Activated naive CD8-positive, alpha-beta T cell treated with anti-CD3 and anti-CD28 coated beads, Interleukin-2, amount 50 U/mL, for 16 hours (primary cell): ENCODE measurements at regions not wholly inside any gene's neighbourhood (a gene's known extent, or its start where the extent isn't known, plus 50 kb on each side); places are given as distances from the start of the nearest gene placed in this dataset.
"Not testable (repeated sequence)": the region's sequence is repeated elsewhere in the genome, so short reads cannot be mapped to it uniquely, and the experiment has no call there.

Experiments
- DNase-seq: peaks from one replicate; pipeline ENCODE4 v3.0.0-alpha.2; 2020; ENCODE audit warnings: low read depth, low spot score

- DNase-seq = no peak
Observed at GRCh38 chr6:103925317-103925716, 934.4 kb downstream of the HACE1 start.

- DNase-seq = no peak
Observed at GRCh38 chr6:103910018-103910417, 949.7 kb downstream of the HACE1 start.

GRCh38 chr6:103908898-103909297, 950.8 kb downstream of the HACE1 start:
- no peak for DNase-seq

GRCh38 chr6:103895136-103895535, 964.6 kb downstream of the HACE1 start:
- DNase-seq = no peak

- no peak for DNase-seq
Observed at GRCh38 chr6:103893141-103893581, 966.6 kb downstream of the HACE1 start.

- DNase-seq = no peak
Observed at GRCh38 chr6:103886951-103887350, 972.8 kb downstream of the HACE1 start.

- DNase-seq = no peak
Observed at GRCh38 chr6:103885446-103885845, 974.3 kb downstream of the HACE1 start.

GRCh38 chr6:103879800-103880199, 979.9 kb downstream of the HACE1 start:
- no peak for DNase-seq

- no peak for DNase-seq
Observed at GRCh38 chr6:103875221-103875620, 984.5 kb downstream of the HACE1 start.

- DNase-seq = no peak
Observed at GRCh38 chr6:103874575-103874974, 985.1 kb downstream of the HACE1 start.

GRCh38 chr6:103872678-103873077, 987.0 kb downstream of the HACE1 start:
- DNase-seq = no peak

GRCh38 chr6:103872233-103872632, 987.5 kb downstream of the HACE1 start:
- DNase-seq = no peak

- no peak for DNase-seq
Observed at GRCh38 chr6:103870970-103871369, 988.7 kb downstream of the HACE1 start.

- DNase-seq = no peak
Observed at GRCh38 chr6:103862297-103862696, 997.4 kb downstream of the HACE1 start.

GRCh38 chr6:103858003-103858402, 1001.7 kb downstream of the HACE1 start:
- no peak for DNase-seq

- DNase-seq = no peak
Observed at GRCh38 chr6:103855750-103856149, 1004.0 kb downstream of the HACE1 start.

GRCh38 chr6:103854059-103854458, 1005.7 kb downstream of the HACE1 start:
- no peak for DNase-seq

- DNase-seq = no peak
Observed at GRCh38 chr6:103838457-103838856, 1021.3 kb downstream of the HACE1 start.

GRCh38 chr6:103826209-103826608, 1033.5 kb downstream of the HACE1 start:
- DNase-seq = no peak

GRCh38 chr6:103820148-103820547, 1039.6 kb downstream of the HACE1 start:
- DNase-seq = no peak

- no peak for DNase-seq
Observed at GRCh38 chr6:103819509-103819908, 1040.2 kb downstream of the HACE1 start.

GRCh38 chr6:103812970-103813369, 1046.7 kb downstream of the HACE1 start:
- no peak for DNase-seq

GRCh38 chr6:103801901-103802479, 1057.7 kb downstream of the HACE1 start:
- not testable (repeated sequence) for DNase-seq
